ENCODE measurements at regions not wholly inside any gene's neighbourhood (a gene's known extent, or its start where the extent isn't known, plus 50 kb on each side); places are given as distances from the start of the nearest gene placed in this dataset.

- TF ChIP-seq CTCF (IDR thresholded peaks at IDR 0.05; ENCODE audit: borderline replicate concordance, extremely low read depth, low read length, poor library complexity, severe bottlenecking) (no peak), EZH2 (IDR thresholded peaks at IDR 0.05; ENCODE audit: borderline replicate concordance, low read depth, low read length, severe bottlenecking) (no peak)
These were observed 412.4 kb downstream of the PCNX1 start for GRCh38 chr14:71319666-71320065.

Measured in DND-41 (cell line).